HG03378 (cell line): ENCODE measurements at regions not wholly inside any gene's neighbourhood (a gene's known extent, or its start where the extent isn't known, plus 50 kb on each side); places are given as distances from the start of the nearest gene placed in this dataset.

Experiments
- ATAC-seq: cut with Tn5 transposase; IDR thresholded peaks from one replicate; pipeline ENCODE4 v1.9.1; 2021; ENCODE audit warnings: mild to moderate bottlenecking, moderate library complexity; ENCODE audit not compliant: unreplicated experiment

DNA sequence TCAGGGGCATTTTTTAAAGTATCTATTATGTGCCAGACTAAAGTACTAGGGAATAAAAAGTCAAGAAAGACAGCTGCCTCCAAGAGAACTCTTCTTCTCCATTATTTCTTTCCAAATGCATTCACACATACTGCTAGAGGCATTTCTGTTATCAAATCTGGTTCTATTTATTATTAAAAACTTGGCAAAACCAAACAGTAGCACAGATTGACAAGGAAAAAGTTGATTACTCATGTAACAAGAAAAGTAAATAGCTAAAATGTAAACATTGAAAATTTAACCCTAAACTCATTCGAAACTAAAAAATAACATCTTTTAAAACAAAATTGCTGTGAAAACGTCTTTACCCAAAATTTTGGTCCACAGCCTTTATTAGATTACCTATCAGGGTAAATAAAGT lies 132.9 kb upstream of the GUCY1A2 start:
- ATAC-seq: no peak

DNA sequence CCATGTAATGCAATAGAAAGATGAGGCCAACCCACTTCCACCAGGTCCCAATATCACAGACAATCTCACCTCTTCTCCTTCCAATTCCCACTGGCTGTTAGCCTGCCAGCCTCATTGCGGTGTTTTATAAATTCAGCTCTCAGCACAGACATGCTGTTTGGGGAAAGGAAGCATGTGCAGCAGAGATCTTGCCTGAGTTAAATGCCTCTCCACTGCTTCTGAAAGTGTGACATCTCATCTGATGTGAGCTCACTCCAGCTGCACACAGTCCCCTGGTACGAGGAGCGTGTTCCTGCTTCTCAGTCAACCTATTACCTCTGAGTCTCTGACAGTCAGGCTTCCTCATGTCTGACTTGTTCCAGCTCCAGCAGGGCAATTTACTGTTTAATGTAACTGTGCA lies 122.7 kb upstream of the GUCY1A2 start:
- no peak for ATAC-seq

DNA sequence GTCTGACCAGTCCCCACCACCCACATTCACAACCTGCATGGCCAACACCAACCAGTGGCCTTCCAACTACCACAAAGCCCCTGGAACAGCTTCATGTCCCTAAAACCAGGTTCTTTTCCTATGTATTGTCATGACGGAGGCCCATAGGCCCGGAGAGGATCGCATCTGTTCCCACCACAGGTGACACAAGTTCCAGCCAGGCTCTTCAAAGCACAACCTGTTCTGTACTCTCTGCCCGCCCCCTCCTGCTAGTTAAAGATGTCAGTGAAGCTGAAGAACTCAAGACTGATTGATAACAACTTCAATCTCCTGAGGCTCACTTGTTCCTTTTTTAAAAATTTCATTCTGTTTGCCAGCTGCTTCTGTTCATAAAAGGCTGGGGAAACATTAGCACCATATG lies 121.1 kb upstream of the GUCY1A2 start:
- ATAC-seq: no peak

DNA sequence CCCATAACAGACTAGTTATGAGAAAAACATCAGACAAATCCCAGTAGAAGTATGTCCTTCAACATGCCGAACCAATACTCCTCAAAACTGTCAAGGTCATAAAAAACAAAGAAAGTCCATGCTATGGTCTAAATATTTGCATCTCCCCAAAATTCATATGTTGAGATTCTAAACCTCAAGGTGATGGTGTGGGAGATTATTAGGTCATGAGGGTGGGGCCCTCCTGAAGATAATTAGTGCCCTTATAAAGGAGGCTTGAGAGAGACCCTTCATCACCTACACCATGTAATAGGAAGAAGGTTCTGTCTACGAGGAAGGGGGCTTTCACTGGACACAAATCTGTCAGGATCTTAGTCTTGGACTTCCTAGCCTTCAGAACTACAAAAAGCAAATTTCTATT lies 118.6 kb upstream of the GUCY1A2 start:
- no peak for ATAC-seq

DNA sequence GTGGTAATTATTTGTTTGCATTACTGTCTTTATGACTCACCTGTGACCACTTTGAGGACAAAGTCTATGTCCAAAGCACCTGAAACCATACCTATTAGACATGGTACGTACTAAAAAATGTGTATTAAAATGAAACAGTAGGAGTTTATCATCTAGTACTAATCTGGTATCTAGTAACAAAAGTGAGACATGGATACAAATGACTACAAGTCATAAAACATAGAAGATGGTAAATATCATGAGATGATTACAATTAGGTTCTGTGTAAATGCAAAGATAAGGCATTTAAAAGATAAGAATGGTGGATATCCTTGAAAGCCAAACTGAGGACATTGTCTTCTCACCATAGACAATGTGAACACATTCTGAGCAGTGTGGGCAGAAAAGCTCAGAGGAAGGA lies 113.5 kb upstream of the GUCY1A2 start:
- no peak for ATAC-seq

DNA sequence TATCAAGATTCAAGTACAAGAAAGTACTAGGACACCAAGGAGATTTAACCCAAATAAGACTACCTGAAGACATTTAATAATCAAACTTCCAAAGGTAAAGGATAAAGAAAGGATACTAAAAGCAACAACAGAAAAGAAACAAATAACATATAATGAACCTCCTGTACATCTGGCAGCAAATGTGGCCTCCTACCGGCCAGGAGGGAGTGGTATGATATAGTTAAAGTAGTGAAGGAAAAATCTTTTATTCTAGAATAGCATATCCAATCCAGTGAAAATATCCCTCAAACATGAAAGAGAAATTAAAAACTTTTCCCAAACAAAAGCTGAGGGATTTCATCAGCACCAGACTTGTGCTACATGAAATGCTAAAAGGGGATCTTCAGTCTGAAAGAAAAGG lies 104.7 kb upstream of the GUCY1A2 start:
- no peak for ATAC-seq

DNA sequence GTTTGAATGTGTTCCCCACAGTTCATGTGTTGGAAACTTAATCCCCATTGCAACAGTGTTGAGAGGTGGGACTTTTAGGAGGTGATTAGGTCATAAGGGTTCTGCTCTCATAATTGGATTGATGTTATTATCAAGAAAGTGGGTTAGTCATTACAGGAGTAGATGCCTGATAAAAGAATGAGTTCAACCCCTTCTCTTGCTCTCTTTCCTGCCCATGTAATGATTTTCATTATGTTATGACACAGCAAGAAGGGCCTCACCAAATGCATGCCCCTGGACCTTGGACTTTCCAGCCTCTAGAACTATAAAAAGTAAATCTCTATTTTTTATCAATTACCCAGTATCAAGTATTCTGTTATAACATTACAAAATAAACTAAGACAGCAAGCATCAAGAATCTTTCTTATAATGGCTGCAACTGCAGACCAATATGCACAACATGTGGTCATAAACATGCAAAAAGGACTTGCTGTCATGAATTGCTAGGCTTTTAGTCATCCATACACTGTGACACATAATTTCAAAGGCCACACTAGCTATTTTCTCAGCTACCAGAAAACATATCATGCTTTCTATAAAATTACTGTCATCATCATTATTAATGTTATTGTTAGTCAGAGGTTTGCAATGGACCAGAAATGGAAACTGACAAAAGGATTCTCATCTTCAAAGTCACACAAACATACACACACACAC lies 99.9 kb upstream of the GUCY1A2 start:
- ATAC-seq: no peak

DNA sequence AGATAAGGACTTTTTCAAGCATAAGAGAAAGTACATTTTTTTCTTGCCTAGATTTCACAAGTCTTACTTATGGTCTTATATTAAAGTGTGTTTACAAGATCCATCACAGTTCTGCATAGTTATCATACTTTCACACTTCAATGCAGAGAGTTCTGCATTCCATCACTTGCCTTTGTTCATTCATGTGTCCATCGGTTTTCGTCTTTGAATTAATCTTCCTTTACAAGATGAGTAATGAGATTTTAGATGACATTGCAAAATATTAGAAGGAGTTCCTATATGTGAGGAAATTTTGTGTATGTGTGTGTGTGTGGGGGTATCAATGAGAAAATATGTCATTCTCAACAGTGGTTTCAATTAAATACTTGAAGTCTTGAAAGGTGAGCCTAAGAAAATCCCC lies 98.1 kb upstream of the GUCY1A2 start:
- no peak for ATAC-seq

DNA sequence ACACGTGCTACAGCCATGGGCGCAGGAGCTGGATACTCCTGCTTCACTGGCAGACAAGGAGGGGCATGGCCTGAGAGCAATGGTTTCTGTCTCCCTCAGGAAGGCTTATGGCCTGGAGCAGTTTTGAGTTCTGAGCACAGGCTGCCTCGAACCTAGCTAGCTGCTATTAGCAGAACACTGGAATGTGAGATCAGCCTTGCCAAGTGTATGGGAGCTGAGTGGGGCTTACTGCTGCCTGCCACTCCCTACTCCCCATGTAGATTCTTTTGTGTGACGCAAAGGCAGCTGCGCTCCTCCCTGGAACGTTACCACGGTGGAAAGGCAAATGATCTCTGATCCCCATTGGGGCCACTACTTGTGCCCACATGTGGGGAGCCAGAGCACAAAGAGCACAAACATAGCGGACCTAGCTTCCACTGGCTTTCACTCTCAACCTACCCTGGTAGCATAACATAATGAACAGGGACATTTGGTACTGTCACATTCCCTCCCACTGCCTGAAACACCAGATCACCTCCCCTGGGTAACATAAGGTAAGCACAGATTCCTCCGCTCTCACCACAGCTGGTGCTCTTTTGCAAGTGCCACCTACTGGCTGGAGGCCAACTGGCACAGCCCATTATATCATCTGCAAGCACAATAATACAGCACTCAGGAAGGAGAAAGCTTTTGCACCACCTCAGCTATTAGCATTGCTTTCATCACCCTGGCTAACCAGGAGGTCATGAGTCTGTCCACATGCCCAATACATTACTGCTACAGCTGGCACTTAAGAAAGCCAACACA lies 84.6 kb upstream of the GUCY1A2 start:
- no peak for ATAC-seq

DNA sequence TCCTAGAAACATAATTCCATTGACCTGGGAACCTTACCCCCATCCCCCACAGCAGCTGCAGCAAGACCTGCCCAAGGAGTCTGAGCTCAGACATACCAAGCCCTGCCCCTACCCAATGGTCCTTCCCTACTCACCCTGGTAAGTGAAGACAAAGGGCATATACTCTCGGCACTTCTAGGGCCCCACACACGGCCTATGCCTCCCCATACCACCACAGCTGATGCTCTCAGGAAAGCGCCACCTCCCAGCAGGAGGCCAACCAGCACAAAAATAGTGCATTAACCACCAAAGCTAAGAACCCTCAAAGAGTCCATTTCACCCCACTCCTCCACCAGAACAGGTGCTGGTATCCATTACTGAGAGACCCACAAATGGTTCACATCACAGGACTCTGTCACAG lies 74.4 kb upstream of the GUCY1A2 start:
- ATAC-seq: no peak

DNA sequence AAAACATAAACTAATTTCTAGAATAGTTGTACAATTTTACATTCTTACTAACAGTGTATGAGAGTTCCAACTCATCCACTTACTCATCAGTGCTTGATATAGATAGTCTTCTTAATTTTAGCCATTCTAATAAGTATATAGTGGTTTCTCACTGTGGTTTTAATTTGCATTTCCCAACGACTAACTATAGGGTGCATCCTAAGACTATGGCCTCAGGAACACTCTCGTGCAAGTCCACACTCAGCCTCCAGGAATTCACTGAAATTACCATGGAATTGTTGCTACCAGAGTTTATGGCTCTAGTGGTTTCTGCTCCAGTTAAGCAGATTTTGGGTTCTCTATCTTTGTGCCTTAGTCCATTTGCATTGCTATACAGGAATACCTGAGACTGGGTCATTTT lies 60.1 kb upstream of the GUCY1A2 start:
- no peak for ATAC-seq

DNA sequence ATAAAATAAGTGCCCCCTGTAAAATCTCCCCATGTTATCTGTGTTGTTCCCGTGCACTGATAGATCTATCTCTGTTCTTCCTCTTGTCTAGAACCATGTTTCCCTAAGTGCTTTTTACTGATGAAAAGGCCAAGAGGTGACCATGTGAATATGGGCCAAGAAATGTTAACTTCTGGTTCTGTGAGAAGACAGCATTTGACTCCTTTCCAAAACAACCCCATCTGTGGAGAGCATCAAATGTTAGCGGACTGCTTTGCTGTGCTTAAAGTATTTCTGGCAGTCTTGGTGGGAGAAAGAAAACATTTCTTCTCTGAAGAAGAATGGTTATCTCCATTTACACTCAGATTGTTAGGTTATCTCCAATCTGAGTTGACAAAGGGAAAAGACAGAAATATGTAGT lies 58.6 kb upstream of the GUCY1A2 start:
- no peak for ATAC-seq

DNA sequence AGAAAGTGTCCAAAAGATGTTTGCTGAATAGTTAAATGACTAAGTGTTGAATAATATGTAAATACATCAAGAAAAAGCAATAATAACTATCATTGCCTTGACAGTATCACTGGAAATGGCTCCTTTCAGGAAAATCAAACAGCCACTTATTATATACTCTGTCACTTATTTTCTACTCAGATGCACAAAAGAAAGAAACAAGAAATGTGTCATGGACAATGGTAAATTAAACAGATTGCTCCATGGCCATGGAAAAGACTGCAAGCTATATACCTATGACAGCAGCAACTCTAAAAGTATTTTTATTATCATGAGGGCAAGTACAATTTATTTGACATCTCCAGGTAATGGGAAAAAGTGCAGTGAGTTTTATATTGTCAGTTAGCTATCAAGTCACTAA lies 52.9 kb upstream of the GUCY1A2 start:
- no peak for ATAC-seq
